Stomach smooth muscle (tissue), 2 donors: ENCODE measurements at regions not wholly inside any gene's neighbourhood (a gene's known extent, or its start where the extent isn't known, plus 50 kb on each side); places are given as distances from the start of the nearest gene placed in this dataset.

Source experiments
- H3K27ac ChIP-seq: one replicate; pipeline ENCODE4 v1.7.0; 2013; ENCODE audit warnings: mild to moderate bottlenecking, low read length, inconsistent platforms
- H3K27me3 ChIP-seq, 2 donors: one replicate each; pipeline ENCODE4 v1.7.0; 2013; ENCODE audit warnings: low read length in 2 of 2; ENCODE audit not compliant: insufficient read depth in 2 of 2, control insufficient read depth in 1 of 2
- H3K36me3 ChIP-seq, 2 donors: one replicate each; pipeline ENCODE4 v1.7.0; 2013; ENCODE audit warnings: low read length in 2 of 2; ENCODE audit not compliant: control insufficient read depth in 2 of 2, insufficient read depth in 2 of 2
- H3K4me1 ChIP-seq: one replicate; pipeline ENCODE4 v1.7.0; 2013; ENCODE audit warnings: low read length; ENCODE audit not compliant: control insufficient read depth, insufficient read depth
- H3K4me3 ChIP-seq, 2 donors: one replicate each; pipeline ENCODE4 v1.7.0; 2013; ENCODE audit warnings: low read length in 2 of 2
- H3K9ac ChIP-seq, 2 donors: one replicate each; pipeline ENCODE4 v1.7.0; 2013; ENCODE audit warnings: low read length in 2 of 2, mild to moderate bottlenecking in 1 of 2
- H3K9me3 ChIP-seq, 2 donors: one replicate each; pipeline ENCODE4 v1.7.0; 2013; ENCODE audit warnings: low read length in 2 of 2; ENCODE audit not compliant: control insufficient read depth in 2 of 2
- donor health status: healthy.
- donor health status: Pancreatic carcinoma.

DNA sequence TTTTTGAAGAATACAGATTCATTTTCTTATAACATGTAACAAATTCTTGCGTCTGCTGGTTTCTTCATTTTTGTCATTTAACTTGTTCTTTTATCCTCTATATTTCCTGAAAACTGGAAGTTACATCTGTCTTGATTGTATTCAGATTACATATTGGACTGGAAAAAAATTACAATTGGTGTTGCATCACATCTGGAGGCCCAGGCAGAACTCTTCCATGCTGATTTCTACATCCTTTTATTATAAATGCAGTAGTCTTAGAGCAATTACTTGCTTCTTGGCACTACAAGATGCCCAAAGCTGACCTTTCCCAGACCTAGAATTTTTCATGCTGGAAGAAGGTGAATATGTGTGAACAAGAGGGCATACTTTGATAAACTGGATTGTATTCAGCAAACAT lies 460.9 kb upstream of the CNTNAP2 start:
- no peak overlapping the region for H3K27ac ChIP-seq
- no peaks in the 10 kb centered on the region for H3K36me3 ChIP-seq
- no peak overlapping the region for H3K4me3 ChIP-seq
- no peak overlapping the region for H3K9ac ChIP-seq
- no peaks in the 10 kb centered on the region for H3K9me3 ChIP-seq
- no peaks in the 10 kb centered on the region for H3K4me1 ChIP-seq
- H3K27me3 ChIP-seq, result no peaks in the 10 kb centered on the region

- H3K36me3 ChIP-seq, result no peaks in the 10 kb centered on the region
Observed at GRCh38 chr7:145645135-145645515, 471.5 kb upstream of the CNTNAP2 start.

DNA sequence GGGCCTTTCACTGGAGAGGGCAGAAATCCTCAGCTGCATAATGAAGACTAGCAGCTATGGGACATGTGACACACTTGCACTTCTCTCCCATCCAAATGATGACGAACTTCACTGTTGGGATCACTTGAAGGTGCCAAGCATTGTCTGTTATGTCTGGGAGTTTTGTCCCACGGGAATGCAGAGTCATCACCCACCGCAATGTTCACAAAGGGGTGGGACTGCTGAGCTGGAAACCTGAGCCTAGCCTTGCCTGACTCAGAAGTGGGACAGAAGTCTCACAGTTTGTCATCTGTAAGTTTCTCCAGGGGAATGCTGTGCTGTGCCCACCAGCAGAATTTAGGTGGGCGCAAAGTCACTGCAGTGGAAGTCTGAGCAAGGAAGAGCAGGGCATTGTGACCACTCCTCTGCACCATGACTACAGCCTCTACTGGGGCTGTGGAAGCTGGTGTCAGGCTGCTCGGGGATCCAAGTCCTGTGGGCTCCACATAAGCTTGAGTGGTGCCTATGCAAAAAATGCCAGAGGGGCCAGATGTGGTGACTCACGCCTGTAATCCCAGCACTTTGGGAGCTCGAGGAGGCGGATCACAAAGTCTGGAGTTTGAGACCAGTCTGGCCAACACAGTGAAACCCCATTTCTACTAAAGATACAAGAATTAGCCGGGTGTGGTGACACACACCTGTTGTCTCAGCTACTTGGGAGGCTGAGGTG lies 472.0 kb upstream of the CNTNAP2 start:
- Histone ChIP-seq H3K4me3 (no peak overlapping the region), H3K9ac (no peak overlapping the region), H3K36me3 (no peaks in the 10 kb centered on the region), H3K4me1 (no peaks in the 10 kb centered on the region), H3K9me3 (peaks cover 0 to 2% of the 10 kb centered on the region in 2 donors), H3K27me3 (no peaks in the 10 kb centered on the region), H3K27ac (no peak overlapping the region)

More at GRCh38 chr7:145645135-145645515, 471.5 kb upstream of the CNTNAP2 start:
- H3K27ac ChIP-seq, result no peak overlapping the region
- H3K9ac ChIP-seq, result no peak overlapping the region
- H3K27me3 ChIP-seq, result no peaks in the 10 kb centered on the region
- H3K4me3 ChIP-seq, result no peak overlapping the region
- no peaks in the 10 kb centered on the region for H3K4me1 ChIP-seq
- H3K9me3 ChIP-seq, result peaks cover 0 to 2% of the 10 kb centered on the region in 2 donors

DNA sequence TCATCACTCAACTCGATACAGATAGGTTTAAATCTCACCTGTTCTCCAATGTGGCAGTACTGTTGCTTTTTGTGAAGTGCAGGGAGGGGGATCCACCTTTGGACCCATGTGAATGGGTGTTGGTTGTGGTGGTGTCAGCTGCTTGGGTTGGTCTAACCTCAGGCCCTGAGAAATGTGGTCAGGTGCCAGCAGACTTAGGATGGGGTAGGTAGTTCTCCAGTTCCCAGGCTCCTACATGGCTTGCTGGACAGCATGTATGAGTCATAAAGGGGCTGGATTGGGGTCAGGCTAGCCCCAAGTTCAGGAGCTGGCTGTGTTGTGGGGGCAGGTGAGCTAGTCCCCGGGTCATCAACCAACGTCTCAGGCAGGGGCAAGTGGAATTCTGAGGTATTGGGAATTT lies 472.6 kb upstream of the CNTNAP2 start:
- no peaks in the 10 kb centered on the region for H3K4me1 ChIP-seq
- H3K36me3 ChIP-seq, result no peaks in the 10 kb centered on the region
- peaks cover 0 to 2% of the 10 kb centered on the region in 2 donors for H3K9me3 ChIP-seq
- no peak overlapping the region for H3K27ac ChIP-seq
- no peak overlapping the region for H3K9ac ChIP-seq
- no peak overlapping the region for H3K4me3 ChIP-seq
- no peaks in the 10 kb centered on the region for H3K27me3 ChIP-seq

- H3K9ac ChIP-seq, result no peak overlapping the region
- no peaks in the 10 kb centered on the region for H3K4me1 ChIP-seq
- no peak overlapping the region for H3K4me3 ChIP-seq
- H3K27me3 ChIP-seq, result no peaks in the 10 kb centered on the region
- H3K36me3 ChIP-seq, result no peaks in the 10 kb centered on the region
- no peak overlapping the region for H3K27ac ChIP-seq
- H3K9me3 ChIP-seq, result no peaks in the 10 kb centered on the region
Observed at GRCh38 chr7:145633513-145633912, 483.1 kb upstream of the CNTNAP2 start.

- Histone ChIP-seq H3K9ac (no peak overlapping the region), H3K27ac (no peak overlapping the region), H3K27me3 (no peaks in the 10 kb centered on the region), H3K4me3 (no peak overlapping the region), H3K4me1 (no peaks in the 10 kb centered on the region), H3K36me3 (no peaks in the 10 kb centered on the region), H3K9me3 (no peaks in the 10 kb centered on the region)
Observed at GRCh38 chr7:145624618-145625017, 492.0 kb upstream of the CNTNAP2 start.

GRCh38 chr7:145605963-145606362 lies 510.6 kb upstream of the CNTNAP2 start:
- Histone ChIP-seq H3K27ac (no peak overlapping the region), H3K9me3 (peaks cover 0 to 2% of the 10 kb centered on the region in 2 donors), H3K4me3 (no peak overlapping the region), H3K4me1 (no peaks in the 10 kb centered on the region), H3K36me3 (no peaks in the 10 kb centered on the region), H3K9ac (no peak overlapping the region), H3K27me3 (no peaks in the 10 kb centered on the region)

DNA sequence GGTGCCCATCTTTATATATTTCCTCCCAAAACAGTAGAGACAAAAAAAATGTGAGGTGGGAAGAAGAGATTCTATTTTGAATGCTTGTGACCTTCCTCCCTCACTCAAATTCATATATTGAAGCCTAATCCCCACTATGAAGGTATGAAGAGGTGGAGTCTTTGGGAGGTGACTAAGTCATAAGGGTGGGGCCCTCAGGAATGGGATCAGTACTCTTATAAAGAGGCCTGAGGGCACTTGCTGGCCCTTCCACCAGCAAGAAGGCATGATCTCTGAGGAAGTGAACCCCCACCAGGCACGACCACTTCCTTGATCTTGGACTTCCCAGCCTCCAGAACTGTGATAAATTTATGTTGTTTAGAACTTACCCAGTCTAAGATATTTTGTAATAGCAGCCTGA lies 517.2 kb upstream of the CNTNAP2 start:
- Histone ChIP-seq H3K27me3 (no peaks in the 10 kb centered on the region), H3K4me3 (no peak overlapping the region), H3K9me3 (no peaks in the 10 kb centered on the region), H3K36me3 (no peaks in the 10 kb centered on the region), H3K4me1 (no peaks in the 10 kb centered on the region), H3K27ac (no peak overlapping the region), H3K9ac (no peak overlapping the region)

- Histone ChIP-seq H3K4me3 (no peak overlapping the region), H3K27me3 (no peaks in the 10 kb centered on the region), H3K27ac (no peak overlapping the region), H3K4me1 (no peaks in the 10 kb centered on the region), H3K36me3 (no peaks in the 10 kb centered on the region), H3K9ac (no peak overlapping the region), H3K9me3 (peaks cover 0 to 3% of the 10 kb centered on the region in 2 donors)
Observed at GRCh38 chr7:145584401-145584800, 532.2 kb upstream of the CNTNAP2 start.

GRCh38 chr7:145582742-145583303 lies 533.8 kb upstream of the CNTNAP2 start:
- Histone ChIP-seq H3K27me3 (no peaks in the 10 kb centered on the region), H3K27ac (no peak overlapping the region)

GRCh38 chr7:145557805-145558204 lies 558.8 kb upstream of the CNTNAP2 start:
- H3K4me1 ChIP-seq, result no peaks in the 10 kb centered on the region
- H3K27me3 ChIP-seq, result no peaks in the 10 kb centered on the region
- H3K4me3 ChIP-seq, result no peak overlapping the region
- H3K9me3 ChIP-seq, result no peaks in the 10 kb centered on the region
- H3K36me3 ChIP-seq, result no peaks in the 10 kb centered on the region
- H3K27ac ChIP-seq, result no peak overlapping the region
- no peak overlapping the region for H3K9ac ChIP-seq

More at GRCh38 chr7:145582742-145583303, 533.8 kb upstream of the CNTNAP2 start:
- H3K9ac ChIP-seq, result no peak overlapping the region
- H3K4me1 ChIP-seq, result no peaks in the 10 kb centered on the region
- no peaks in the 10 kb centered on the region for H3K9me3 ChIP-seq
- H3K36me3 ChIP-seq, result no peaks in the 10 kb centered on the region
- H3K4me3 ChIP-seq, result no peak overlapping the region
